HG03280 (cell line): ENCODE measurements at regions not wholly inside any gene's neighbourhood (a gene's known extent, or its start where the extent isn't known, plus 50 kb on each side); places are given as distances from the start of the nearest gene placed in this dataset.

Source experiments
- ATAC-seq: cut with Tn5 transposase; IDR thresholded peaks from one replicate; pipeline ENCODE4 v1.9.1; 2021; ENCODE audit warnings: mild to moderate bottlenecking, moderate library complexity; ENCODE audit not compliant: unreplicated experiment

DNA sequence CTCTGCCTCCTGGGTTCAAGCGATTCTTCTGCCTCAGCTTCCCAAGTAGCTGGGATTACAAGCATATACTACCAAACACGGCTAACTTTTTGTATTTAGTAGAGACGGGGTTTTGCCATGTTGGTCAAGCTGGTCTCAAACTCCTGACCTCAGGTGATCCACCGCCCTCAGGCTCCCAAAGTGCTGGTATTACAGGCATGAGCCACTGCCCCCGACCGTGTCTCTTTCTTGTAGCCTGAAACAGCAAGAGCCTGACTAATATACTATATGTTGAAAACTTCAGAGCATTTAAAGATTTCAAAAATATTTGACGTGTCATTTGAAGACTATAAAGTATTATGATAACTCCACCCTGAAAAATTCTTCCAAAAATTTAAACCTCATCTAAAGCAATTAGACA lies 71.7 kb upstream of the ZNF648 start:
- no peak for ATAC-seq

DNA sequence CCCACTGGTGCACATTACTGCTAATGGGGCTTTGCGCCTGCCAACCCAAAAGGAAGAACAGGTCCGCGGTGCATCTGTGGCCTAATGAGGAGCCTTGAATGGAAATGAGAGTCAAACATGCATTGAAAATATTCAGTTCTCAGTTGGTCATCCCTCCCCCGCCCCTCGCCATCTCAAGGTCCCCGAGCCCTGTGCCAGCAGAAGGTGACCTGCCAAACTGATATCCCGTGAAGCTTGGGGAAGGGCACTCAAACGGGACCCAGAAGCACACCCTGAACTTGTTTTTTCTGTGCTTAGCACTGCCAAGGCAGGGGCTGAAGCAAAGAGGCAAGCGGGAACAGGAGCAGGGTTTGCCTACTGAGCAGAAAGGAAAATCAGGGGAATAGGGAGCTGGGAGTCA lies 67.9 kb upstream of the ZNF648 start:
- no peak for ATAC-seq

DNA sequence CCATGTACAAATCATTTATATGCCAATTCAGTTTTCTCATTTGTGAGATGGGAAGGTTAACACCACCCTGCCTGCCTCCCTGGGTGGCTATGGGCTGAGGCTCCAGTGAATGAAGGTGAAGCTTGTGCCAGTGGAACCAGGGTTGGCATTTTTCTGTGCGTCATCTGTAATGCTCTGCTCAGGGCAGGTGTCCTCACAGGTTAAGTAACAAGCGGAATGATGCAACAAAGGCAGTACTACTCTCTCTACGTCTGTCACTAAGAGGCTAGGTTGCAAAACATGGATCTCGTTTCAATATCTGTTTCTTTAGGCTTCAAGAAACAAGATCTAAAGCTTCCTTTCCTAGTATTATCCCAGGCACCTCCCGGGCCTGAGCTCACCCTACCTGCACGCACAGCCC lies 67.0 kb upstream of the ZNF648 start:
- no peak for ATAC-seq

DNA sequence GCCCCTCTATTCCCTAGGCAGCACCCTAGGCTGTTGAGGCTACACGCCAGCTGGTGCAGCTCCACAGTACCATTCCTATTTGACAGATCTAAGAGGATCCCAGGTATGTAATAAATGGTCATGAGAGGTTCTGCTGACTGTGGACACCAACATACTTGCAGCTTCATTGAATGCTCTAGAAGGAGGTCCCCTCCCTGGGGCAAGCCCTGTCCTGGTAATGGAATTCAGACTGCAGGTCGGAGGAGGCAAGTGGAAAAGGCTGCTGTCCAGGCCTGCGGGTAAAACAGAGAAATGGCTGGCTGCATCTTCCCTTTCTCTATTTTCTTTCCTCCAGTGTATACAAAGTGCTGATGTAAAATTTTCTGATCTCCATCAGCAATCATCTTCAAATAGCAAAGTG lies 66.1 kb upstream of the ZNF648 start:
- ATAC-seq: no peak

DNA sequence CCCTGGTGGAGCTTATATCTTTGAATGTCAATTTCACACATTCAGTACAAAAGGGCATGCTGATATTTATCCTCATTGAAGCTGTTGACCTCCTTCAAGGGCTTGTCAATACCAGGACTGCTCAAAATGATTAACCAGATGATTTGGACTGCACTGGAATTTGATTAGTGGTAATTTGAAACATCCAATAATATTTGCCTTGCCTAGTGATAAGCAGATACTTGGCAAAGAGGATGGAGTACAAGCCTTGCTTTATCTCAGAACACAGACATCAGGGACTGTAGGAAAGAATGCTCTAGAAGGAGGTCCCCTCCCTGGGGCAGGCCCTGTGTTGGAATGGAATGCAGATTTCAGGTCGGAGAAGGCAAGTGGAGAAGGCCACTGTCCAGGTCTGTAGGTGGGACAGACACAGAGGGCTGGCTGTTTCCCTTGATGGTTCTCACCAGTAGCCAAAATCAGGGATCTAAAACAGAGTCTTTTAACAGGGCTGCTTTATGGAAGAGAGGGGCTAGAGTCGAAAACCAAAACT lies 64.8 kb upstream of the ZNF648 start:
- no peak for ATAC-seq

DNA sequence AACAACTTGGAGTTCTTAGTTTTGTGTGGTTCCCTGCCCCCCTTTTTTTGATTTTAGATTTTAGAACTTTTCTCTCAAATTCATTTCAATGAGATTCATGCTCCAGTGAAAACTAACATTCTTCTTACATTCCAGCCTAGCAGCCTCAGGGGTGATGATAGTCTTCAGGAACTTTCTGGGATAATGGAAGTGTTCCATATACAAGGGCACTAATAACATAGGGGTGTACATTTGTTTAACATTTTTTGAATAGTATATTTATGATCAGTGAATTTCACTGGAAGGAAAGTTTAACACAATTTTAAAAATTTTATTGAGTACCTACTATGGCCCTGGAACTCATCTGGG lies 61.4 kb upstream of the ZNF648 start:
- ATAC-seq: no peak

DNA sequence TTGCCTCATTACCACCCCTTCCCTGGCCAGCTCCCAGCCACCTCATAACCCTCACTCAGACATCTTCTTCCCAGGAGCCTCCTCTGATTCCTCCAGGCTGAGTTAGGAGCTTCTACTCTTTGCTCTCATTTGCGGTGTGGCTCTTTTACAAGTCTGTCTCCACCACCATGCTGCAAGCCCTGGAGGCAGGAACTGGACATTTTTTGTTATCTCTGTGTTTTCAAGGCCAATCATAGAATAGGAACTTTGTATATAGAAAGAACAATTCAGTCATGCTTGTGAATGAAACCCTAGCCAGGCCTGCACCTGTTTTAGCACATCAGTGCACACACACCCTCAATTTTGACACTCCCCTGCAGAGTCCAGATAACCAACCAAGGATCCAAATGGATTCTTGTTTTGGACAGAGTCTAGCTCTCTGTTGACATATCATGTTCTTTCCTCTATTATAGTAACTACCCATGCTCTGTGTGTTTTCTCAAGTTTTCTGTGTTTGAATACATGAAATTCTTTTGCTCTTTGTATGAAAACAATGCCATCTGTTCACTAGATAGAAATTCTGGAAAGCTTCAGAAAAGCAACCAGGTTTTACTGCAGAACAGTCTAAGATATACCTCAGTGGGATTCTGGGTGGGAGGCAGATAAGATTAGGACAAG lies 60.9 kb upstream of the ZNF648 start:
- no peak for ATAC-seq

DNA sequence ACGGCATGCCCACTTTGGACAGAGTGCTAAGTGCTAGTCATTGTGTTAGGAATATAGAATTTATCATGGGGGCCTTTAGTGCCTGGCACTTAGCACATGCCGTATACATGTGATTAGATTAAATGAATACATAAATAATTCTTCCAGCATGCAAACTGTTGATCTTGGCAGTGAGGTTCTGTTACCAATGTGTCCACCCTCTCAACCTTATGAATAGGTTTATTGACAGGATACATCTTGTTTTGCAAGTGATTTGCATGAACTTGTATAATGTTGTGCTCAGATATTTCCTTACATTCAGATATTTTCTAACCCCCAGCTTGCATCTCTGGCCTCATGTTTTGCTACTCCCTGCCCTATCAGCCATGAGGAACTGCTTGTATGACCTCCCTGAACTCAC lies 60.3 kb upstream of the ZNF648 start:
- ATAC-seq: no peak

DNA sequence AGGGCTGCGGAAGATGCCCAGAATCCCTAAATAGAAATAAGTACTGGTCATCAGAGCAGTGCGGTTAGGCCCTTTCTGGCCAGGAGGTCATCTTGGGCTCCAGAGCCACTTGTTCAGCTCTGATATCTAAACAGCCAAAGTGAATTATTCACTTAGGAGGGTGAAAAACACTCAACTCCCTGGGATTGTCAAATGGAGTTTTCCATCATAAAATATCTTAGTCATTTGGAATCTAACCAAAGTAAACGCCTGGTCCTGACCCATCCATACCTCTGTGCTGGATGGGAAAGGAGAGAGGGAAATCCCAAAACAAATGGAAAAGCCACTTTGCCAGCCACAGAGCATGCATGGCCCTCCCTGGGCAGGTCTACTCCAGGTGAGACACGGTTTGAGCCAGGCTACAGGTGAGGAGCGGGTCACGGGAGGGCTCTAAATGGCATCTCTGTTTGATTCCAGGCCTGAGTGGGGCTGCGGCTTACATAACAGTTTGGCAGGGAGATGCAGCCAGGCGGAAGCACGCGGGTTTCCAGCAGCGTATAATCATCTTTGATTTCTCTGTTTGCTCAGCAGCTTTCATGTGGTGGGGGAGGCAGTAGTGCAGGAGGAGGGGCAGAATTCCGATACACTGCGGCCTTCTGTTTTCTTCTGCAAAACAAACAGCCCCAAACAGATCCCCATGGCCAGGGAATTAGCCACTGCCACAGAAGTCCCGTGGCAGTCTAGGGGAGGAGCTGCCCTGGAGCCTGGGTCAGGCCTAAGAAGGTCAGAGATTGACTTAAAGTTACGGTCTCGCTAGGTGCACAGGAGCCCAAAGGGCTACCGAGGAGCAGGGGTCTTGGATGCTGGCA lies 59.1 kb upstream of the ZNF648 start:
- ATAC-seq: no peak

DNA sequence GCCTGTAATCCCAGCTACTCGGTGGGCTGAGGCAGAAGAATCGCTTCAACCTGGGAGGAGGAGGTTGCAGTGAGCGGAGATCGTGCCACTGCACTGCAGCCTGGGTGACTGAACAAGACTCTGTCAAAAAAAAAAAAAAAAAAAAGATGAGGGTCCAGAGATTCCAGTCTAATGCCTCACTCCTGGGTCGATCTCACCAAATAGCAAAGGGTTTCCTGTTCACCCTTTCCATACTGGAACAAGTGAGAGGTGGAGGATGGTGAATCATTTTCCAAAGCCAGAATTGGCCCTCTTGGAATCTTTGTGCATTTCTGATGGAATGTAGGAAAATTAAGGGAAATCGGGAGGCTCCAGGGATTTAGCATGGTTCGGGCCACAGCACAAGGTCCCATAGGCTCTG lies 58.1 kb upstream of the ZNF648 start:
- no peak for ATAC-seq

DNA sequence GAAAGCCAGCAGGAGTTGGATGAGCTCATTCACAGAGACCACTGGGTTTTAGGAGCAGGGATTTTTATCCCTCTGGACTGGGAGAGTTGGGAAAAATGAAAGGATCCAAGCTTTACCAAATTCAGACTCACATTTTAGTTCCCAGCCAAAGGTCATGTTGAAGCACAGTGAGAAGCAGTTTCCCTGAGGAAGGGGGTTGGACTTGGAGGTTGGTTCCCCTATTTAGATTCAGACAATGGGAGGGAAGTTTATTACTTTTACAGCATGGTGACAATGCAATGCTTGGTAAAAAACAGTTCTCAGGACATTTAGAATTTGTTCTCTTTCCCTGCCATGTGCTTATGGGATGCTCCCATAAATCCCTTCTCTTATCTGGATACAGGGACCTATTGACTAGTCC lies 57.3 kb upstream of the ZNF648 start:
- ATAC-seq: no peak

DNA sequence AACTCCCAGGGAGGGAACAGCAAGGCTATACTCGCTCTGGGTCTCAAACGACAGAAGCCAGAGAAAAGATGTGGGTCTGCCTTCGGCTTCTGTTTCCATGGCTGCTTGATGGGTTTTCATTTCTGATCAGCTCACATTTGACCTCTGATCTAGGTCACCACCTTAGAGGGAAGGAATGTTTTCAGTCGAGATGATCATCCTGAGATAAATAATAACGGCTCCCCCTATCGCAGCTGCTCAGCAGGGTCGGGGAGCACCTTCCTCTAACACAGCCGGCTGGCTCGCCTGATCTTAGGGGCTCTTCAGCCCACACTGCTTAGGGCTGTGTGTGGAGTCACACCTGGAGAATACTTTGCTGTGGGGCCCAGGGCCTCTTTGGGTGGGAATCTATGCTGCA lies 53.1 kb upstream of the ZNF648 start:
- no peak for ATAC-seq

DNA sequence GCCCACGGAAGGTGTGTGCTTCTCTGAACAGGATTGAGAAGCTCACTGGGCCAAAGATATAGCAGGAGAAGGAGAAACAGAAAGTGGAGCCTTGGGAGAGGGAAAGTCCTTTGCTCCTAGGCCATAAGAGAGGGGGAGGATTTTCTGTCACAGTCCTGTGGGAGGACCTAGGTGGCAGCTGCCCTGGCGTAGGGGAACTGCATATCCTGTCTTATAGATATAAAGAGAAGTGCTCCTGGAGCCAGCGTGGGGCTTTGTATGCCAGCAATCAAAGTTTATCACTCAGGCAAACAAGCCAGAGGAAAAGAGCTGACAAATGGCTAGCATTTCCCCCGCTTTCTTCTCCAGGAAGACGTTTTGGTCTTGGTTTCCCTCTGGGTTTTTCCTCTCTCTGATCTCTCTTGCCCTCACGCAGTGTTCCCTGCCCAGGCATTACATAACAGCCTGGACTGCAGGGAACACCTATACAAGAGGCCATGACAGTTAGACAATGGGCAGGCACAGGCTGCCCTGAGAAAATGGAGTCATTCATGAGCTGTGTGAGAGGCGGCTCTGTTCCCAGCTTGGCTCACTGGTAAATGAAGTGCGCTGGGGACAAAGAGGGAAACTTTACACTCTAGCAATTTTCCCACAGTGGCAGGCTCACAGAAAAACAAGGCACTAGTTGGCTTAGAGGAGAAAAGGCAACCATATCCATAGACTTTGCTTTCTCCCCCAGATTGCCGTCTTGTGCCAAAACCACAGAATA lies 52.5 kb upstream of the ZNF648 start:
- no peak for ATAC-seq

DNA sequence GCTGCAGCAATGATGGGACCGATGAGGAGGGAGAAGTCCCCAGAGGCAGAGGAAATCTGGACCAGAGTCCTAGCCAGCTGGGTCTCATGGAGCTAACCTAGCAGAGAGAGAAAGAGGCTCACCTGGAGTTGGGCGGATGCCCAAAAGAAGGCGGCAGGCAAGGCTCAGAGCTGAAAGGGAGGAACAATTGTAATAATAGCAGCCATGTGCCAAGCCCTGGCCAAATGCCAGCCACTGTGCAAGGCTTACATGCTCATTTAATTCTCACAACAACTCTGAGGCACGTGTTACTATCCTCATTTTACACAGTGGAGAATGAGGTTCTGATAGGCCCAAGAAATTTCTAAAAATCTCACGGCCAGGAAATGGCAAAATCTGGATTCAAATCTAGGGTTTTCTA lies 50.0 kb upstream of the ZNF648 start:
- ATAC-seq: no peak
